ENCODE measurements at regions not wholly inside any gene's neighbourhood (a gene's known extent, or its start where the extent isn't known, plus 50 kb on each side); places are given as distances from the start of the nearest gene placed in this dataset.

DNA sequence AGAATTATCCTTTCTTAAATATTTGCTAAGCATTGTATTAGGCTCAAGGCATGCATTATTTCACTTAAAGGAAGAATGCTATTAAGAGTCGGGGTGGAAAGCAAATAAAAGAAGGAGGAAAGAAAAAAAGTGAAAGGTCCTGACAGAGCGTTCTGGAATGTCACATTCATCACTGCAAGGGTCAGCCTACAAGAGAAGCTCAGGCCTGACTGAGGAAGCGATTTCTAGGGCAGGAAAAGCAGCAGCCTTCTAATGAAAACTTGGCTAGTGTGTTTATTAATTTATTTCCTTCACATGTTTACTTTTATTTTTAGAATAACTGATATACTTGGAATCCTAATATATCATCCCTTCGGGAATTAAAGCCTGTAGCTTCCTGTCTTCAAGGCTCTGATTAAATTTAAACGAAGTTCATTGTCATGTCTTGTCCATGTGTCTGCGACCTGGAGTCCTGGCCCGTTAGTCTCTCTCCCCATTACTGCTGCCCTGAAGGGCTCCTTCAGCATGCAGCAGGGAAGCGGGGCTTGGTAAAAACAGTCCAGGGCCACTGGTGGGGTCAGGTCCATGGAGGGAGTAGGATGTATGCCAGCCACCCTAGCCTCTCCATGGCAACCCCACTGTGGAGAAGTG is 119.2 kb upstream of the CCDC68 start:
- no peak for TF ChIP-seq CTCF (IDR thresholded peaks at IDR 0.05)
- H3K36me3 ChIP-seq (ENCODE audit: low read depth), result no peaks in the 10 kb centered on the region
- intact Hi-C loops (cut with DNase I, micrococcal nuclease), result no loop called here
- ATAC-seq (no peak), DNase-seq (no peak)
- H3K4me1 ChIP-seq (ENCODE audit: low read depth), result no peaks in the 10 kb centered on the region
- no peak overlapping the region for H3K4me3 ChIP-seq
- no peaks in the 10 kb centered on the region for H3K9me3 ChIP-seq

GRCh38 chr18:55076643-55077218 is 117.5 kb upstream of the CCDC68 start:
- TF ChIP-seq CTCF (IDR thresholded peaks at IDR 0.05), result no peak
- intact Hi-C loops (cut with DNase I, micrococcal nuclease), result no loop called here
- ATAC-seq (no peak), DNase-seq (no peak)
- Histone ChIP-seq H3K9me3 (no peaks in the 10 kb centered on the region), H3K4me3 (no peak overlapping the region), H3K4me1 (ENCODE audit: low read depth) (no peaks in the 10 kb centered on the region), H3K36me3 (ENCODE audit: low read depth) (no peaks in the 10 kb centered on the region)

DNA sequence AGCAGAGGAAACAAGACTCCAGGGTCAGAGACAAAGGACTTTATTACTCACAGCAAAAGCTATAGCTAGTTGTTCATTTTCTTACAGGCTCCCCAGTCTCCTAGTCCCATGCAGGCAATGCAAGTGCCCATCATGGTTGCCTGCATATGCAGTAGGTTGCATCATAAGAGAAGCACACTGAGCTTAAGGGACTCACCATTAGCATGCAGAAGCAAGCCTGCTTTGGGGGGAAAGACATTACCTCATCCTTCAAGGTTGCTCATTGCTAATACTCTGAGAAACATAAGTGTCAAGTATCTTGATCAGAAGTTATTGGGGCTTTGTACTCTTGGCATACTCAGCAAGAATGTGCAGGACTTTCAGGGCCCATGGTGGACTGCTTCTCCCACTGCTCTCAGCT is 114.6 kb upstream of the CCDC68 start:
- no peaks in the 10 kb centered on the region for H3K36me3 ChIP-seq (ENCODE audit: low read depth)
- no peak for DNase-seq
- no peak for TF ChIP-seq CTCF (IDR thresholded peaks at IDR 0.05)
- no peak overlapping the region for H3K4me3 ChIP-seq
- H3K4me1 ChIP-seq (ENCODE audit: low read depth), result no peaks in the 10 kb centered on the region
- intact Hi-C loops (cut with DNase I, micrococcal nuclease), result no loop called here
- ATAC-seq, result no peak
- no peaks in the 10 kb centered on the region for H3K9me3 ChIP-seq

- Histone ChIP-seq H3K36me3 (ENCODE audit: low read depth) (no peaks in the 10 kb centered on the region), H3K9me3 (no peaks in the 10 kb centered on the region), H3K4me3 (no peak overlapping the region), H3K4me1 (ENCODE audit: low read depth) (no peaks in the 10 kb centered on the region)
- ATAC-seq (no peak), DNase-seq (no peak)
- TF ChIP-seq CTCF (IDR thresholded peaks at IDR 0.05), result no peak
- intact Hi-C loops (cut with DNase I, micrococcal nuclease), result no loop called here
Observed at GRCh38 chr18:55073116-55073515, 113.9 kb upstream of the CCDC68 start.

DNA sequence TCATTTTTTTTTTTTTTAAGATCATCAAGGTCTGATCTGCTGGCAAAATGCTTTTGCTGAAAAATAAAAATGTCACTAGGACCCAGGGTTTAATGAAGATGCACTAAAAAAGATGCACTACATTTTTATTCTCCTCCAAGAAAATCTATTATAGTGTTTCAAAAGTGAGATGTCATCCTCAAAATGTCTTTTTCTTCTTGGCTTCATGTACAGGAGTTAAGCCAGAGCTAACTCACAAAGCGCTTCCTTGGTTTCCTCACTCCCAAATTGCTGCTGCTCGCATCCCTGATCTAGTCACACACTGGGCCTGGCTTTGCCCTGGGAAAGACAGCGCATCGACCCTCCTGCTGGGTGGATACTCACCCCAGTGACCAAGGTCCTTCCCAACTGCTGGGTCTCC is 113.4 kb upstream of the CCDC68 start:
- no peak for TF ChIP-seq CTCF (IDR thresholded peaks at IDR 0.05)
- intact Hi-C loops (cut with DNase I, micrococcal nuclease), result no loop called here
- H3K9me3 ChIP-seq, result no peaks in the 10 kb centered on the region
- no peak overlapping the region for H3K4me3 ChIP-seq
- H3K36me3 ChIP-seq (ENCODE audit: low read depth), result no peaks in the 10 kb centered on the region
- no peaks in the 10 kb centered on the region for H3K4me1 ChIP-seq (ENCODE audit: low read depth)
- ATAC-seq (no peak), DNase-seq (no peak)

DNA sequence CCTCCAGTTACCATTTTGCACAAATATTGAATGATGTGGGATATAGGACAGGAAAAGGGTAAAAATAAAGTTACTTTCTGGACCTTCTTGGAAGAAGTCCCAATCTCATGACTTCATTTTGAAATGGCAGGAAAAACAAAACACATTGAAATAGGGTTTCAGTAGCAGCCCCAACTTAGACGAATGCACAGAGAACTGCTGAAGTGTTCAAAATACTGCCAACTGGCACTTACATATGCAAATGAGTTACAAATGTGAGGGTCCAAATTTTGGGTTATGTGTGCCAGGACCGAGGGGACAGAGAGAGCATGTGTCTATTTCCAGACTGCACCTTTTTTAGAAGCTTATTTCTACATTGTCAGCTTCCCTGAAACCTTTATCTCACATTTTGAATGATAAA is 112.9 kb upstream of the CCDC68 start:
- H3K36me3 ChIP-seq (ENCODE audit: low read depth), result no peaks in the 10 kb centered on the region
- DNase-seq (no peak), ATAC-seq (no peak)
- no peaks in the 10 kb centered on the region for H3K9me3 ChIP-seq
- H3K4me1 ChIP-seq (ENCODE audit: low read depth), result no peaks in the 10 kb centered on the region
- no peak overlapping the region for H3K4me3 ChIP-seq
- intact Hi-C loops (cut with DNase I, micrococcal nuclease), result no loop called here
- TF ChIP-seq CTCF (IDR thresholded peaks at IDR 0.05), result no peak

All from mucosa of descending colon (tissue), 3 donors.